Astrocyte (in vitro differentiated cells and primary cell): ENCODE measurements at regions not wholly inside any gene's neighbourhood (a gene's known extent, or its start where the extent isn't known, plus 50 kb on each side); places are given as distances from the start of the nearest gene placed in this dataset.

Experiments
- DNase-seq: peaks from one replicate; pipeline ENCODE4 v3.0.0-alpha.2; 2010; ENCODE audit warnings: low read depth
- FAIRE-seq: peaks from 2 replicates; lab custom pipeline; 2011; peaks lifted over from hg19 to GRCh38; lab: Jason Lieb, UNC
- H2AFZ ChIP-seq: 2 replicates; pipeline ENCODE4 v1.6.0; 2012; ENCODE audit warnings: low read depth, low read length, inconsistent platforms
- H3K27ac ChIP-seq: 2 replicates; pipeline ENCODE4 v1.5.1; 2011; ENCODE audit warnings: low read depth, low read length, inconsistent platforms
- H3K27me3 ChIP-seq: 2 replicates; pipeline ENCODE4 v1.6.0; 2011; ENCODE audit warnings: low read length, inconsistent platforms; ENCODE audit not compliant: insufficient read depth
- H3K36me3 ChIP-seq: 2 replicates; pipeline ENCODE4 v1.5.1; 2011; ENCODE audit warnings: low read length, inconsistent platforms; ENCODE audit not compliant: insufficient read depth
- H3K4me1 ChIP-seq: 2 replicates; pipeline ENCODE4 v1.5.1; 2011; ENCODE audit warnings: low read length, inconsistent platforms; ENCODE audit not compliant: insufficient read depth
- H3K4me2 ChIP-seq: 2 replicates; pipeline ENCODE4 v1.6.0; 2012; ENCODE audit warnings: low read length, inconsistent platforms
- H3K4me3 ChIP-seq: 2 replicates; pipeline ENCODE4 v1.5.1; 2011; ENCODE audit warnings: low read depth, mild to moderate bottlenecking, low read length, inconsistent platforms; ENCODE audit not compliant: insufficient read depth
- H3K79me2 ChIP-seq: 2 replicates; pipeline ENCODE4 v1.6.0; 2012; ENCODE audit warnings: mild to moderate bottlenecking, low read length, inconsistent platforms; ENCODE audit not compliant: insufficient read depth
- H3K9ac ChIP-seq: 2 replicates; pipeline ENCODE4 v1.6.0; 2012; ENCODE audit warnings: mild to moderate bottlenecking, low read length, inconsistent platforms
- H3K9me3 ChIP-seq: 2 replicates; pipeline ENCODE4 v1.5.1; 2012; ENCODE audit warnings: low read depth, mild to moderate bottlenecking, low read length, inconsistent platforms; ENCODE audit not compliant: insufficient read depth
- H4K20me1 ChIP-seq: 2 replicates; pipeline ENCODE4 v1.6.0; 2012; ENCODE audit warnings: low read length, inconsistent platforms; ENCODE audit not compliant: insufficient read depth
- H3K27ac Mint-ChIP-seq: one replicate; pipeline ENCODE4 v1.8.0; 2021; ENCODE audit warnings: mild to moderate bottlenecking, mixed read lengths; ENCODE audit not compliant: unreplicated experiment
- H3K27me3 Mint-ChIP-seq: one replicate; pipeline ENCODE4 v1.8.0; 2021; ENCODE audit warnings: low read depth, mixed read lengths; ENCODE audit not compliant: unreplicated experiment
- H3K36me3 Mint-ChIP-seq: one replicate; pipeline ENCODE4 v1.8.0; 2021; ENCODE audit warnings: low read depth, mixed read lengths; ENCODE audit not compliant: unreplicated experiment
- H3K4me1 Mint-ChIP-seq: one replicate; pipeline ENCODE4 v1.8.0; 2021; ENCODE audit warnings: low read depth, mixed read lengths; ENCODE audit not compliant: unreplicated experiment
- H3K4me3 Mint-ChIP-seq: one replicate; pipeline ENCODE4 v1.8.0; 2021; ENCODE audit warnings: mild to moderate bottlenecking, moderate library complexity, mixed read lengths; ENCODE audit not compliant: unreplicated experiment
- H3K9me3 Mint-ChIP-seq: one replicate; pipeline ENCODE4 v1.8.0; 2021; ENCODE audit warnings: mild to moderate bottlenecking, mixed read lengths; ENCODE audit not compliant: unreplicated experiment
- EZH2 ChIP-seq: IDR thresholded peaks from 2 replicates; pipeline ENCODE4 v1.6.1; 2012; ENCODE audit warnings: mild to moderate bottlenecking, low read length, inconsistent platforms; ENCODE audit not compliant: insufficient read depth
- TF ChIP-seq, protein P1 (sequence below): IDR thresholded peaks from 2 replicates; pipeline ENCODE4 v1.5.1; 2011; ENCODE audit warnings: low read depth, mild to moderate bottlenecking, inconsistent platforms, low read length, moderate library complexity; ENCODE audit not compliant: insufficient read depth

DNA sequence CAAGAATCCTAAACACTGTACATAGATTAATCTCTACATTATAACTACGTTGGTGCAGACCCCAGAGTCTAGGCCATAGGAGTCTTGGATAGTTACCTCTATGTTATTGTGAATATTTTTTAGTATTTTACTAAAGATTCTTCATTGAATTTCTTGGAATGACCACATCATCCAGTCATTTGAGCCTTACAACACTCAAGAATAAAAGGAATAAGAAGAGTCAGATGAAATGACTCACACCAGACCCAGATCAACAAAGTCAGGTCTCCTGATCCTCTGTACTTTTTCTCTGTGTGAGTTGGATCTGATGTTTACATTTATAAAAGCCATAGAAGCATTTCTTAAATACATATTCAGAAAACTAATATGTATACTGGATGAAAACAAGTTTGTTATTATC lies 179.2 kb upstream of the ARHGAP20 start:
- H3K27me3 ChIP-seq: no peaks in the 10 kb centered on the region
- H3K9me3 Mint-ChIP-seq: no peaks in the 10 kb centered on the region
- no peaks in the 10 kb centered on the region for H3K36me3 Mint-ChIP-seq
- no peak overlapping the region for H3K27ac ChIP-seq
- no peak overlapping the region for H3K4me3 ChIP-seq
- no peak overlapping the region for H3K27ac Mint-ChIP-seq
- H3K9me3 ChIP-seq: no peaks in the 10 kb centered on the region
- H3K4me1 ChIP-seq: peaks cover 6% of the 10 kb centered on the region
- FAIRE-seq (no peak), DNase-seq (peak; percentile 70)
- H3K9ac ChIP-seq: no peak overlapping the region
- TF ChIP-seq, protein P1, sequence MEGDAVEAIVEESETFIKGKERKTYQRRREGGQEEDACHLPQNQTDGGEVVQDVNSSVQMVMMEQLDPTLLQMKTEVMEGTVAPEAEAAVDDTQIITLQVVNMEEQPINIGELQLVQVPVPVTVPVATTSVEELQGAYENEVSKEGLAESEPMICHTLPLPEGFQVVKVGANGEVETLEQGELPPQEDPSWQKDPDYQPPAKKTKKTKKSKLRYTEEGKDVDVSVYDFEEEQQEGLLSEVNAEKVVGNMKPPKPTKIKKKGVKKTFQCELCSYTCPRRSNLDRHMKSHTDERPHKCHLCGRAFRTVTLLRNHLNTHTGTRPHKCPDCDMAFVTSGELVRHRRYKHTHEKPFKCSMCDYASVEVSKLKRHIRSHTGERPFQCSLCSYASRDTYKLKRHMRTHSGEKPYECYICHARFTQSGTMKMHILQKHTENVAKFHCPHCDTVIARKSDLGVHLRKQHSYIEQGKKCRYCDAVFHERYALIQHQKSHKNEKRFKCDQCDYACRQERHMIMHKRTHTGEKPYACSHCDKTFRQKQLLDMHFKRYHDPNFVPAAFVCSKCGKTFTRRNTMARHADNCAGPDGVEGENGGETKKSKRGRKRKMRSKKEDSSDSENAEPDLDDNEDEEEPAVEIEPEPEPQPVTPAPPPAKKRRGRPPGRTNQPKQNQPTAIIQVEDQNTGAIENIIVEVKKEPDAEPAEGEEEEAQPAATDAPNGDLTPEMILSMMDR: no peak
- no peak for TF ChIP-seq EZH2
- no peaks in the 10 kb centered on the region for H3K79me2 ChIP-seq
- H3K4me3 Mint-ChIP-seq: no peak overlapping the region
- H3K4me1 Mint-ChIP-seq: peaks cover 24% of the 10 kb centered on the region
- no peak overlapping the region for H3K4me2 ChIP-seq
- H2AFZ ChIP-seq: no peak overlapping the region
- H3K36me3 ChIP-seq: no peaks in the 10 kb centered on the region
- H4K20me1 ChIP-seq: no peaks in the 10 kb centered on the region
- peaks cover 6% of the 10 kb centered on the region for H3K27me3 Mint-ChIP-seq

DNA sequence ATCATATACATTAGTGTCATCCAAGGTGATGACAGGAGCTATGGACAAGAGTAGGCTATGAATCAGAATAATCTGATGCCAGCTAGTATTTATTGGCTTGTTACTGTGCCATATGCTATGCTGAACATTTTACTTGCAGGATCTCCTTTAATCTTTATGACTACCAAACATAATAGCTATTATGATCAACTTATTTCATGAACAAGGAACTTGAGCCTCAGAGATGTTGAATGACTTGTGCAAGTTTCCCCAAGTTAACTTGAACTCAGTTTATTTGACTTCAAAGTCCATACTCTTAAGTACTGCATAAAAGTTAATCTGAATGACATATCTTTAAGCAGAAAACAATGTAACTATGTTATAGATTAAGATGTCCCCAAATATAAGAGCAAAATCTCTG lies 178.8 kb upstream of the ARHGAP20 start:
- no peak overlapping the region for H3K4me3 ChIP-seq
- TF ChIP-seq, protein P1: no peak
- no peak for TF ChIP-seq EZH2
- H3K4me3 Mint-ChIP-seq: no peak overlapping the region

DNA sequence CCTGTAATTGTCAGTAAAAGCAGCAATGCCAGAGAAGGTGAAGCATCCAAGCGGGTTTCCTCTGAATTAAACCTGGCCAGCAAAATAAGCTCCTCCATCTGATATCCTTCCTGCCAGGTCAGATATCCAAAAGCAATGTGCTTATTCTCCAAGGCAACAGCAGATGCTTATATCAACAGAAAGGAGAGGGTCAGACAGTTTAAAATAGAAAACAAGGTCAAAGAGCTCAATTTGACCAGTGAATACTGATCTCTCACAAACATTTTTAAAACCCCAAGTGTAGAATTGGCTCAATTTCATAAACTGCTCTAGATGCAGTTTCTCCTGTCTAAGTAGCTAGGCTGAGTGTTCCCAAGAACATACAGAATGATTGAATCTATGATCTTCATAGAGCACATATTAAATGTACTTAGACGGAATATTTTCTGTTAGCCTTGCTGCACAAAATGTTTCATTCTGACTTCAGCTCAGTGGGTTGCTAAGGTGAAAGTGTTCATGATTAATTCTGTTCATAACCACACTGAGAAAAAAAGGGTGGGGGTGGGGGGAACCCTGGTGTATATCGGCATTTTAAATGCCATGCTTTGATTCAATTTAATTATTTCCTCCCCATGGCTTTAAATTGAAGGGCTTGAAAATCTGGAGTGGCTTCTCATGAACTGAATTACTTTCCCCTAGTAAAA lies 174.2 kb upstream of the ARHGAP20 start:
- Histone ChIP-seq H3K36me3 (no peaks in the 10 kb centered on the region), H3K4me3 (no peak overlapping the region), H3K79me2 (no peaks in the 10 kb centered on the region), H2AFZ (no peak overlapping the region), H3K4me2 (no peak overlapping the region), H3K27ac (no peak overlapping the region), H3K4me1 (no peaks in the 10 kb centered on the region), H4K20me1 (no peaks in the 10 kb centered on the region), H3K27me3 (no peaks in the 10 kb centered on the region), H3K9me3 (no peaks in the 10 kb centered on the region), H3K9ac (no peak overlapping the region)
- TF ChIP-seq, protein P1: no peak
- Mint-ChIP-seq H3K4me1 (peaks cover 4% of the 10 kb centered on the region), H3K4me3 (no peak overlapping the region), H3K27me3 (peaks cover 12% of the 10 kb centered on the region), H3K36me3 (no peaks in the 10 kb centered on the region), H3K27ac (no peak overlapping the region), H3K9me3 (peaks cover 3% of the 10 kb centered on the region)
- no peak for FAIRE-seq
- DNase-seq: no peak

More for the DNA sequence above, 178.8 kb upstream of the ARHGAP20 start:
- FAIRE-seq (no peak), DNase-seq (no peak)
- Histone ChIP-seq H4K20me1 (no peaks in the 10 kb centered on the region), H3K27ac (no peak overlapping the region), H3K27me3 (no peaks in the 10 kb centered on the region), H3K36me3 (no peaks in the 10 kb centered on the region), H3K4me1 (peaks cover 2% of the 10 kb centered on the region), H3K79me2 (no peaks in the 10 kb centered on the region), H3K9me3 (no peaks in the 10 kb centered on the region), H2AFZ (no peak overlapping the region), H3K4me2 (no peak overlapping the region), H3K9ac (no peak overlapping the region)
- no peak overlapping the region for H3K27ac Mint-ChIP-seq
- H3K9me3 Mint-ChIP-seq: no peaks in the 10 kb centered on the region
- peaks cover 21% of the 10 kb centered on the region for H3K4me1 Mint-ChIP-seq
- peaks cover 6% of the 10 kb centered on the region for H3K27me3 Mint-ChIP-seq
- no peaks in the 10 kb centered on the region for H3K36me3 Mint-ChIP-seq
